ENCODE measurements at regions not wholly inside any gene's neighbourhood (a gene's known extent, or its start where the extent isn't known, plus 50 kb on each side); places are given as distances from the start of the nearest gene placed in this dataset.

DNA sequence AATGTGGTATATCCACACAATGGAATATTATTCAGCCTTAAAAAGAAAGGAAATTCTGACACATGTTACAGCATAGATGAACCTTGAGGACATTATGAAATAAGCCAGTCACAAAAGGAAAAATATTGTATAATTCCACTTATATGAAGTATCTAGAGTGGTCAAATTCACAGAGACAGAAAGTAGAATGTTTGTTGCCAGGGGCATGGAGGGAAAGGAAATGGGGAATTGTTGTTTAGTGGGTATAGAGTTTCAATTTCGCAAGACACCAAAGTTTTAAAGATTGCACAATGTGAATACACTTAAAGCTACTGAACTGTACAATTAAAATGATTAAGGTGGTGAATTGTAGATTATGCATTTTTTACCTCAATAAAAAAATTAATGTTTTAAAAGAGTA is 92.9 kb downstream of the TXNL1 start:
- no peaks in the 10 kb centered on the region for H3K36me3 Mint-ChIP-seq (ENCODE audit: insufficient read depth)
- no peaks in the 10 kb centered on the region for H3K4me1 Mint-ChIP-seq (ENCODE audit: low read depth)

DNA sequence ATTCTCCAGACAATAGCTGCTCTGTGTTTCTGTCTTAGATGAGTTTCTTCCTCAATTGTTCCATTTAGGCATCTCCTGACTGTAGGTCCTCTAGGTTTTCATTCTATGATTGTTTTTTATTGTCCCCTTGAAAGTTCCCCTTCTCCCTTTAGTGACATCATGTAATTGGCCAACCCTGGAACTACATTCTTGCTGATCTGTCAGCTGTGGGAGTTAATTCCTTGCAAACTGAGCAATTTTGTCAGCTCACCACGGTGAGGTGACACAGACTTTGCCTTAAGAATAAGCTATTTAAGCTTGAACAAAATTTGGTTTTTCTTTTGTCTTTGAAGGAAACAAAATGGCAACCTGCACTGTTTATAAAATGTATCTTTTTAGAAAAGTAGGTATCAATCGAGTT is 95.9 kb downstream of the TXNL1 start:
- Mint-ChIP-seq H3K4me1 (ENCODE audit: low read depth) (no peaks in the 10 kb centered on the region), H3K9me3 (peaks cover 9% of the 10 kb centered on the region), H3K27me3 (ENCODE audit: low read depth) (peaks cover 5% of the 10 kb centered on the region), H3K36me3 (ENCODE audit: insufficient read depth) (no peaks in the 10 kb centered on the region), H3K4me3 (no peak overlapping the region)
- DNase-seq, result no peak
- ATAC-seq, result no peak

More for the DNA sequence above, 92.9 kb downstream of the TXNL1 start:
- ATAC-seq (no peak), DNase-seq (no peak)
- Mint-ChIP-seq H3K4me3 (no peak overlapping the region), H3K9me3 (peaks cover 9% of the 10 kb centered on the region), H3K27me3 (ENCODE audit: low read depth) (peaks cover 5% of the 10 kb centered on the region)

DNA sequence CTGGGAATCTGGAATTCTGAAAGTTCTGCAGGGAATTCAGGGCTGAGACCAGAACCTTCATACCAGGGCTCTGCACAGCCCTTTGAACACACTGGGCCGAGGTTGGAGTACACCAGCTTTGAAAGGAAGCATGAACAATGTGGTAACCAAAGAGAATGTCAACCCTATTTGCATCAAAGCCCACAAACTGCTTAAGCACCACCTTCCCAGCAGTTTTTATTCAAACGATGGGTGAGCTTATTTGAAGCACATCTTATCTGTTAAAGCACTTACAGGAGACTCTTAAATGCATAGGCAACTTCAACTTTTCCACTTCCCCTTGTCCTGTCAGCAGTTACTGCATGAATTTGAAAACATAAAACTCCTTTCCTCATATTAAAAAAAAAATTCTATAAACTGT is 96.6 kb downstream of the TXNL1 start:
- ATAC-seq, result no peak

DNA sequence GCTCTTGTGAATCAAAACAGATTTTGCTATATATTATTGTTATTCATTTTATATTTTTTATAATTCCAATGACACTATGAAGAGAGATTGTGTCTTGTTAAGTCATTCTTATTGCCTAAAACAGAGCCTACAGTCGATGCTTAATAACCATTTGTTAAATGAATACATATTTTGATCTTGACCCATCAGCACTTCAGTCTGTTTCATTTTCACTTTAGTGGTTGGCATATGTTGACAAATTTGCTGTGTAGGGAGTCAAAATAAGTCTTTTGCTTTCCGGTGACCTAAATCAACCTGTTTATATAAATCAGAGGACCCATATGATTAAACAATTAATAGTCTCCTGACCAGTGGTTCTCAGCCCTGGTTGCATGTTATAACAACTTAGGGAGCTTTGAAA is 97.1 kb downstream of the TXNL1 start:
- peaks cover 5% of the 10 kb centered on the region for H3K27me3 Mint-ChIP-seq (ENCODE audit: low read depth)
- ATAC-seq, result no peak
- peaks cover 9% of the 10 kb centered on the region for H3K9me3 Mint-ChIP-seq
- no peaks in the 10 kb centered on the region for H3K4me1 Mint-ChIP-seq (ENCODE audit: low read depth)
- H3K4me3 Mint-ChIP-seq, result no peak overlapping the region
- no peaks in the 10 kb centered on the region for H3K36me3 Mint-ChIP-seq (ENCODE audit: insufficient read depth)
- no peak for DNase-seq

More for the DNA sequence above, 96.6 kb downstream of the TXNL1 start:
- peaks cover 9% of the 10 kb centered on the region for H3K9me3 Mint-ChIP-seq
- H3K4me3 Mint-ChIP-seq, result no peak overlapping the region
- H3K36me3 Mint-ChIP-seq (ENCODE audit: insufficient read depth), result no peaks in the 10 kb centered on the region
- H3K27me3 Mint-ChIP-seq (ENCODE audit: low read depth), result peaks cover 5% of the 10 kb centered on the region
- DNase-seq, result no peak
- H3K4me1 Mint-ChIP-seq (ENCODE audit: low read depth), result no peaks in the 10 kb centered on the region

DNA sequence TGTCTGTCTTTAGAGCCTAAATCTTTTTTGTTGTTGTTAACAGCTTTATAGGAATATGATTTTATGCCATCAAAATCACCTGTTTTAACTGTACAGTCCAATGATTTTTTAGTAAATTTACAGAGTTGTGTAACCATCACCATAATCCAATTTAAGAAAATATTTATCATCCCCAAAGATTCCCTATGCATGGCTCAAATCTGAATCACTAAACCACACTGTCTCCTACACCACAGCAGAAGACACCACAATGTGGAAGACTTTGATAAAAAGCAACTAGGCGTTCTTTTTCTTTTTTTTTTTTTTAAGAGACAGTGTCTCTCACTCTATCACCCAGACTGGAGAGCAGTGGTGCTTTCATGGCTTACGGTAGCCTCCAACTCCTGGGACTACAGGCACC is 99.6 kb downstream of the TXNL1 start:
- Mint-ChIP-seq H3K36me3 (ENCODE audit: insufficient read depth) (no peaks in the 10 kb centered on the region), H3K4me1 (ENCODE audit: low read depth) (no peaks in the 10 kb centered on the region), H3K9me3 (no peaks in the 10 kb centered on the region), H3K27me3 (ENCODE audit: low read depth) (peaks cover 3% of the 10 kb centered on the region), H3K4me3 (no peak overlapping the region)
- DNase-seq (no peak), ATAC-seq (no peak)

DNA sequence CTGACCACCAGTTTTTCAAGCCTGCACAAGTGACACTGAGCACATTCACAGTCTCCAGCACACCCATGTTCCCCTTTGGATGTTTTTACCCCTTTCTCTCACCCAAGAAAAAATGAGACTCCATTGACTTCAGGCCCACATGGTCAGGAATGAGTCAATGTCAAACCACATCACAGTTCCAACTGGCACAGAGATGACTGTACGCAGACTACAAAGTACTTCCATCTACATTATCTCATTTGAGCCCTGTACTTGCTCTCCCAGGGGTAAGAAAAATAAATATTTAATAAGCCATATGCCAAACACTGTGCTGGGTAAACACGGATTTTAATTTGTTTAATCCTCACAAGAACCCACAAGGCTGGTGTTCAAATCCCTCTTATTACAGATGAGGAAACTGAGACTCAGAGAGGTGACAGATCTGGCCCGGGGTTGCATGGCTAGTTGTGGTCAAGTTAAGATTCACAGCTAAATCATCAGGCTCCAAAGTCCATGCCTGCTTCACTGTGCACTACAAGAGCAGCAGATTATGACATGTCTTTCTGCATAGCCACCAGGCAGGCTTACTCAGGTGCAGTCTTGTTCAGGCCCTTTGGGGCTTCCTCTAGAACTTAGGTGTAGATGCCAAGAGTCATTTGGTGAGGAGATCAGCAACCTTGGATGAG is 106.1 kb downstream of the TXNL1 start:
- H3K4me1 Mint-ChIP-seq (ENCODE audit: low read depth), result no peaks in the 10 kb centered on the region
- no peak overlapping the region for H3K4me3 Mint-ChIP-seq
- no peaks in the 10 kb centered on the region for H3K9me3 Mint-ChIP-seq
- peak; percentile 70 to 87 for ATAC-seq
- H3K27me3 Mint-ChIP-seq (ENCODE audit: low read depth), result no peaks in the 10 kb centered on the region
- no peak for DNase-seq
- no peaks in the 10 kb centered on the region for H3K36me3 Mint-ChIP-seq (ENCODE audit: insufficient read depth)

DNA sequence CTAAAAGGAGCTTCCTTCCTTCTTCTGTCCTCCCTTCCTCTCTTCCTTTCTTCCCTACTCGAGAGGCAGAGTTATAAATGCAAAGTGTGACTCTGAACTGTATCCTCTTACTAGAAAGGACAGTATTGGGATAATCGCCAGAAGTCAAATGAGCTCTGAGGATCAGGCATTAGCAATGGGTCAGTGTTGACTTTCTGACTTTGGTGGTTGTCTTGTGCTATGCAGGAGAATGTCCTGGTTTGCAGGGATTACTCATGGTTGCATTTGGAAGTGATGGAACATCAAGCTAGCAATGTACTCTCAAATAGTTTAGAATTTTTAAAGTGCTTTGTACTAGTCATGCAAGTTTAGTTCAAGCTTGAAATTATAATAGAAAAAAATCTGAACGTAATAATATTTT is 115.6 kb downstream of the TXNL1 start:
- Mint-ChIP-seq H3K4me1 (ENCODE audit: low read depth) (no peaks in the 10 kb centered on the region), H3K4me3 (no peak overlapping the region), H3K9me3 (no peaks in the 10 kb centered on the region), H3K36me3 (ENCODE audit: insufficient read depth) (no peaks in the 10 kb centered on the region), H3K27me3 (ENCODE audit: low read depth) (peaks cover 10% of the 10 kb centered on the region)
- DNase-seq (no peak), ATAC-seq (no peak)

DNA sequence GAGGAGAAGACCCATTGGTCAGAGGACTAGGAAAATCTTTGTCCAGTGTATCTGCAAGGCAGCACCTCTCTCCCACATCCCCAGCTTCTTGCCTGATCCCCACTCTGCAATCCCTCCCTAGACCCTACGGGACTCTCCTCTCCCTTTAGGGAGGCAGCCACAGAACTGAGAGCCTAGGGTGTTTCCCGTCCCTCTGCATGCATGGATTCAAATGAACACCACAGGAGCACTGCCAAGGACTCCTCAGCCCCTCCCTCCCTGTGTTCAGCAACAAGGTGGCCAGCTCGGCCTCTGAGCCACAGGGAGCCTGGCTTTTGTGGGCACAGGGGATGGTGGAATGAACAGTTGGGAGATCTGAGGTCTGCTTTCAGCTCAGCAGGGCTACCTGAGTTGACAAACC is 117.1 kb downstream of the TXNL1 start:
- Mint-ChIP-seq H3K9me3 (no peaks in the 10 kb centered on the region), H3K4me3 (no peak overlapping the region), H3K4me1 (ENCODE audit: low read depth) (no peaks in the 10 kb centered on the region), H3K36me3 (ENCODE audit: insufficient read depth) (no peaks in the 10 kb centered on the region), H3K27me3 (ENCODE audit: low read depth) (peaks cover 10% of the 10 kb centered on the region)
- ATAC-seq (no peak), DNase-seq (no peak)

DNA sequence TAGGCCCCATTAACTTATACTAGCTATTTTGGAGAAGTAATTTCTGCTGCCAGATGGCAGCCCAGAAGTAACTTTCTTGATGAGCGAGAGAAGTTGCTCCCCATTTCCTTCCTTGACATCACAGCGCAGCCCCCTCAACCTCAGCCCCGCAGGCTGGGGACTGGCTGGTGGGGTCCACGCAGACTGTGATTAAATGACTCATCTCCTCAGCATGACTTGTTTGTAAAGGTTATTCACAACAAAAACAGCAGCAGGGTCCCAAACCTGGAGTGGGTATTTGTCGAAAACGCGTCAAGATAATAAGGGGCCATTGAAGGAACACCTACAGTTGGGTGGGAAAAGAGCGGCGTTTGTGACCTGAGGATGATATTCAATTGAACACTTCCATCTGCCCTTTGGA is 120.6 kb downstream of the TXNL1 start:
- peaks cover 7% of the 10 kb centered on the region for H3K27me3 Mint-ChIP-seq (ENCODE audit: low read depth)
- no peak for ATAC-seq
- no peaks in the 10 kb centered on the region for H3K9me3 Mint-ChIP-seq
- no peak overlapping the region for H3K4me3 Mint-ChIP-seq
- no peaks in the 10 kb centered on the region for H3K4me1 Mint-ChIP-seq (ENCODE audit: low read depth)
- H3K36me3 Mint-ChIP-seq (ENCODE audit: insufficient read depth), result no peaks in the 10 kb centered on the region
- DNase-seq, result no peak

DNA sequence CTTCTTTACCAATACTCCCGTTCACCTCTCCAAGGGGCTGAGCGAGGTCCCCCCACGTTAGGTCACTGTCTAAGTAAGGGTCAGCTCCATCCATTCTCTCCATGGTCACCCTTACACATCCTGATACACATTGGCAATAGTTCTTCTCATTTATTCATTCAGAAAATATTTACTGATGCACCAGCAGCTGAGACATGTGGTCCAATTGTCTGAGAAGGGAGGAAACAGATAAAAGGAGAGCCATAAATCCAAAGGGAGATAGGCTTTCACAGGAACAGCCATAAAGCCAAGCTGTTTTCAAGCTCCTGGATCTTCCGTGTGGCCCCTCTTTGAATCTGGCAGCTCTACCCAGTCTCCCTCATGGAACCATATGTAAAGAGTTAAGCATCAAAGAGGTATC is 121.2 kb downstream of the TXNL1 start:
- Mint-ChIP-seq H3K9me3 (no peaks in the 10 kb centered on the region), H3K36me3 (ENCODE audit: insufficient read depth) (no peaks in the 10 kb centered on the region), H3K4me1 (ENCODE audit: low read depth) (no peaks in the 10 kb centered on the region), H3K4me3 (no peak overlapping the region), H3K27me3 (ENCODE audit: low read depth) (peaks cover 7% of the 10 kb centered on the region)
- DNase-seq (no peak), ATAC-seq (no peak)

DNA sequence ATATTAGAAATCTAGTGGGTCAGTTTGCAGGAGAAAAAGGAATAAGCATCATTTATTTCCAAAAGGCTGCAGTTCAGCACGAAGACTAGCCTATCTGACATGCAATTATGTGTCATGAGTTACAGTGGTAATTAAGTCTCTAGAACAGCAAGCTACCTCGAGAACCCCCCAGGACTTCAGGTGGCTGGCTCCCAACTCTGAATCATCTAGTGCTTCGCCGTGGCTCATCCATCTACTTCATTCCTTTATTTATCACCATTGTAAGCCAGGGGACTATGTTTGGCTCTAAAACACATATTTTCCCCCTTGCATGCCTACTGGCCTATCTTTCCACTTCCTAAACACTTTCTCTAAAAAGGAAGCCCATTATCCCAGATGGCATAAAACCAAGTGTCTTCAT is 121.6 kb downstream of the TXNL1 start:
- no peaks in the 10 kb centered on the region for H3K36me3 Mint-ChIP-seq (ENCODE audit: insufficient read depth)
- H3K4me1 Mint-ChIP-seq (ENCODE audit: low read depth), result no peaks in the 10 kb centered on the region
- H3K9me3 Mint-ChIP-seq, result no peaks in the 10 kb centered on the region
- peaks cover 7% of the 10 kb centered on the region for H3K27me3 Mint-ChIP-seq (ENCODE audit: low read depth)
- no peak overlapping the region for H3K4me3 Mint-ChIP-seq
- DNase-seq (no peak), ATAC-seq (no peak)

DNA sequence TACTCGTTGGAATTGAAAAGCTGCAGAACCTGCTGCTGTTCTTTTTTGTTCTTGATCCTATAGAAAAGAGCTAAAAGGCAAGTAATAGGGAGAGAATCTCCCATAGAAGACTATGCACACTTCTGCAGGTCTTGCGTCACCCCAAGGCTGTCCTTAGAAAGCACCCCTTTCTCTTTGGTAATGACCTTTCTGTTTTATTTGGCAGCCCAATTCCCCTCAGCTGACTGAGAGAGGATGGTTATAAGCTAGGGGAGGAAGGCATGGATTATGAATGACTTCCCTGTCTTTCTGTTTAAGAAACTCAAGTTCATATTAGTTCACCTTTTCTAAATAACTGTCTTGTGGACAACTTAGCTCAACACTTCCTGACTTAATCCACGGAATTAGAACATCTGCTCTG is 122.9 kb downstream of the TXNL1 start:
- no peak for DNase-seq
- Mint-ChIP-seq H3K36me3 (ENCODE audit: insufficient read depth) (no peaks in the 10 kb centered on the region), H3K9me3 (no peaks in the 10 kb centered on the region), H3K4me3 (no peak overlapping the region), H3K4me1 (ENCODE audit: low read depth) (no peaks in the 10 kb centered on the region), H3K27me3 (ENCODE audit: low read depth) (peaks cover 10% of the 10 kb centered on the region)
- no peak for ATAC-seq

DNA sequence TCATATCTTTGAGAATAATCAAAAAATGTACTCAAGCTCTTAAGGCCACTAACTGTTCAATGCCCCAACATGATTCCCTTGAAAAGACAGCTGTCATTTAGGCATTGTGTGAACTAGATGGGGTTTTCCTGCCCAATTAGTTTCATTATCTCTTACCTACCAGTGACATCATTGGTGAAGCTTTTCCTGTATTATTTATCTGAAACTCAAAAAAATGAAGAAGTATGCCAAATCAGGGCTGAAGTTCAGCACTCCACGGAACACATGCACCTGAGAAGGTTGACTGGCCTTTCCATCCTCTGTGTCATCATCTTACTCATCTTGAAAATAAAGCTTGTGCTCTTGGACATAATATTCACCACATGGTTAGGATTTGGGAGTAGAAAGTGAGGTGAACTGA is 126.4 kb downstream of the TXNL1 start:
- no peak for DNase-seq
- ATAC-seq, result no peak
- Mint-ChIP-seq H3K36me3 (ENCODE audit: insufficient read depth) (no peaks in the 10 kb centered on the region), H3K4me3 (no peak overlapping the region), H3K27me3 (ENCODE audit: low read depth) (peaks cover 3% of the 10 kb centered on the region), H3K4me1 (ENCODE audit: low read depth) (no peaks in the 10 kb centered on the region), H3K9me3 (no peaks in the 10 kb centered on the region)

DNA sequence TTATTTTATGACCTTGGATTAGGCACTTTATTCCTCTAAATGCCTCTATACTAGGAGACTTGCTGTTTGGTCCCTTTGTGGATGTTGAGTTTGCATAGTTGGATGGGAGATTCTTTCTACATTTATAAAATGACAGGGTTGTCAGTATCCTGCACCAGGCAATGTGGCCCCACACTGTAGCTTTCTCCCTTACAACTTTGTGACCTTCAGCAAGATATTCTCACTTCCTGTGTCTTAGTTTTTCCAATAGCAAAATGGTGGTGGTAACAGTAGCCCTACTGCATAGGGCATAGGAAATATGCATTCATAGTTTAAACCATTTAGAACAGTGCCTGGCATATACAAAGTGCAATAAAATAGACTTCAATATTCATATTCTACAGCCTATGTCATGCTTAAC is 128.3 kb downstream of the TXNL1 start:
- Mint-ChIP-seq H3K9me3 (no peaks in the 10 kb centered on the region), H3K4me1 (ENCODE audit: low read depth) (no peaks in the 10 kb centered on the region), H3K36me3 (ENCODE audit: insufficient read depth) (no peaks in the 10 kb centered on the region), H3K27me3 (ENCODE audit: low read depth) (peaks cover 3% of the 10 kb centered on the region), H3K4me3 (no peak overlapping the region)
- ATAC-seq, result no peak
- DNase-seq, result no peak

DNA sequence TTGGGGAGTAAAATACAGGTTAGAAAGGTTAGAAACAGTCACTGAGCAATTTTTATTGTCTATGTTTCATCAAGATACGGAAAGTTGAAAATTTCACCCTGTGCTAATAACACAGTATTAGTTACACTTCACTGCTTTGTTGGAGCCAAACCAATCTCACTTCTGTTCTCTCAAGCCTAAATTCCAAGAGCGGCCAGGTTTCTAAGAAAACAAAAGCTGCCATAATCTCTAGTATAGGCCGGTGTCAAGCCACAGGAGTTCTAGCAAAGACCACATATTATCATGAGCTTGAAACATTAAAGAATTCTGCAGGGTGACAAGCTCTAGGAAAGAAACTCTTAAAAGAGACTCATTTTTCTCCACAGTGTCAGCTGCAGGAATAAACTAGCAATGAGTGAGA is 128.7 kb downstream of the TXNL1 start:
- ATAC-seq (no peak), DNase-seq (no peak)
- H3K27me3 Mint-ChIP-seq (ENCODE audit: low read depth), result peaks cover 3% of the 10 kb centered on the region
- no peaks in the 10 kb centered on the region for H3K36me3 Mint-ChIP-seq (ENCODE audit: insufficient read depth)
- no peaks in the 10 kb centered on the region for H3K9me3 Mint-ChIP-seq
- no peaks in the 10 kb centered on the region for H3K4me1 Mint-ChIP-seq (ENCODE audit: low read depth)
- H3K4me3 Mint-ChIP-seq, result no peak overlapping the region
